ENCODE measurements at regions not wholly inside any gene's neighbourhood (a gene's known extent, or its start where the extent isn't known, plus 50 kb on each side); places are given as distances from the start of the nearest gene placed in this dataset.

DNA sequence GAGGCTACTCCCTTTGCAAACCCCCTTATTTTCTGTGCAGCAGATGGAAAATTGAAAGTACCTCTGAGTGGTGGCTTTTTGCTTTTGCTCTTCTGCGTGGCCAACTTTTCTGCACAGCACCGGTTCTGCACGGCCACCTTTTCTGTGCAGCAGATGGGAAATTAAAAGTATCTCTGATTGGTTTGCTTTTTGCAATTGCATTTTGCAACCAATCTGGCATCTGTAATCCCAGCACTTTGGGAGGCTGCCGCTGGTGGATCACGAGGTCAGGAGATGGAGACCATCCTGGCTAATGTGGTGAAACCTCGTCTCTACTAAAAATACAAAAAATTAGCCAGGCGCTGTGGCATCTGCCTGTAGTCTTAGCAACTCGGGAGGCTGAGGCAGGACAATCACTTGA is 79.5 kb upstream of the CHMP2B start:
- no peak for DNase-seq
- intact Hi-C loops (cut with DNase I; ENCODE audit: low total_unique reads) = no loop called here
- H3K9me3 ChIP-seq = no peaks in the 10 kb centered on the region
- no peak overlapping the region for H3K27ac ChIP-seq
- no peaks in the 10 kb centered on the region for H3K36me3 ChIP-seq (ENCODE audit: low read depth, missing control alignments)
- 83 to 85% methylated on average over 8 of the region's 8 CpGs for WGBS, 2 donors
- no peaks in the 10 kb centered on the region for H3K27me3 ChIP-seq
- H3K4me1 ChIP-seq = no peaks in the 10 kb centered on the region
- no peak for TF ChIP-seq POLR2A (IDR thresholded peaks at IDR 0.05)
- TF ChIP-seq, protein P1, sequence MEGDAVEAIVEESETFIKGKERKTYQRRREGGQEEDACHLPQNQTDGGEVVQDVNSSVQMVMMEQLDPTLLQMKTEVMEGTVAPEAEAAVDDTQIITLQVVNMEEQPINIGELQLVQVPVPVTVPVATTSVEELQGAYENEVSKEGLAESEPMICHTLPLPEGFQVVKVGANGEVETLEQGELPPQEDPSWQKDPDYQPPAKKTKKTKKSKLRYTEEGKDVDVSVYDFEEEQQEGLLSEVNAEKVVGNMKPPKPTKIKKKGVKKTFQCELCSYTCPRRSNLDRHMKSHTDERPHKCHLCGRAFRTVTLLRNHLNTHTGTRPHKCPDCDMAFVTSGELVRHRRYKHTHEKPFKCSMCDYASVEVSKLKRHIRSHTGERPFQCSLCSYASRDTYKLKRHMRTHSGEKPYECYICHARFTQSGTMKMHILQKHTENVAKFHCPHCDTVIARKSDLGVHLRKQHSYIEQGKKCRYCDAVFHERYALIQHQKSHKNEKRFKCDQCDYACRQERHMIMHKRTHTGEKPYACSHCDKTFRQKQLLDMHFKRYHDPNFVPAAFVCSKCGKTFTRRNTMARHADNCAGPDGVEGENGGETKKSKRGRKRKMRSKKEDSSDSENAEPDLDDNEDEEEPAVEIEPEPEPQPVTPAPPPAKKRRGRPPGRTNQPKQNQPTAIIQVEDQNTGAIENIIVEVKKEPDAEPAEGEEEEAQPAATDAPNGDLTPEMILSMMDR (IDR thresholded peaks at IDR 0.05) = no peak
- H3K4me3 ChIP-seq = no peak overlapping the region

DNA sequence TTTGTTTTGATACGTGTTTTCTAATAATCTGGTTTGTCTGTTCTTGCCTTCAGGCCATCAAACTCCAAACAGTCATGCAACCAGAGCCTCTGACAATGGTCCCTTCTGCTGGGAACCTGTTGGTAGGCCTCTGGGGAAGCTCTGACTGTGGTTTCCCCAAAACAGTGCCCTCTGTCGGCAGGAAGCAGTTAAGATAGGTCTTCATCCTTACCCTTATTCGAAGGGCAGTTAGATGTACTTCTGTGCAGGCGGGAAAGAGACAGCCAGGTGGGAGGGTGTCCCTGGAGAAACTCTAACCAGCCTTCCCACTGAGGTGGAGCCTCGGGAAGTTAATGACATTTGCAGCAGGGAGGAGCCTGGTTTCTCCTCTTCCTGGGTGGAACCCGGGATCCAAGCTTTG is 81.6 kb upstream of the CHMP2B start:
- H3K4me3 ChIP-seq = no peak overlapping the region
- no peak overlapping the region for H3K27ac ChIP-seq
- WGBS, 2 donors = 60 to 66% methylated on average over 6 of the region's 6 CpGs
- TF ChIP-seq POLR2A (IDR thresholded peaks at IDR 0.05) = no peak
- TF ChIP-seq, protein P1 (IDR thresholded peaks at IDR 0.05) = no peak
- H3K4me1 ChIP-seq = no peaks in the 10 kb centered on the region
- no peaks in the 10 kb centered on the region for H3K9me3 ChIP-seq
- no peaks in the 10 kb centered on the region for H3K27me3 ChIP-seq
- H3K36me3 ChIP-seq (ENCODE audit: low read depth, missing control alignments) = no peaks in the 10 kb centered on the region
- intact Hi-C loops (cut with DNase I; ENCODE audit: low total_unique reads) = no loop called here
- no peak for DNase-seq

DNA sequence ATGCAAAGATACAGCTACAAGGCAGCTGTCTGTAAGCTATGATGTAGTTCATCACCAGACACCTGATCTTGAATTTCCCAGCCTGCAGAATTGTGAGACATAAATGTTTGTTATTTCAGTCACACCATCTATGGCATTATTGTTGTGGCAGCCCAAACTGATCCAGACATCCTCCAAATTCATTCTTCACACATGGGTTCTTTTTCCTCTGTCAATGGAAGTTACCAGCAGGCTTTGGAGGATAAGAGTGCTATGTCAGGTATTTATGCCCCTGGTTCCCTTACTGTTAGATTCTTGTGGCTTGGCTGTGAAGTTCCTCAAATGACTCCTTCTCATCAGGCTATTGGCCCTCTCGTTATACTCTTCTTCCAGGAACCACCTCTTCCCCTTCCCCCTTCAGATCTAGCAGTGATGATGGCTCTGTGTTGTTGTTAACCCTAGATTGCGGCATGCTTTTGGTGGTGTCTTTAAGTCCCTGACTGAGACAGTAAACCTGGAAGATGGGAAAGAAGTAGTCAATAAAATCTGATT is 91.0 kb upstream of the CHMP2B start:
- H3K4me3 ChIP-seq = no peak overlapping the region
- no peak for DNase-seq
- no peaks in the 10 kb centered on the region for H3K9me3 ChIP-seq
- intact Hi-C loops (cut with DNase I; ENCODE audit: low total_unique reads) = no loop called here
- no peaks in the 10 kb centered on the region for H3K36me3 ChIP-seq (ENCODE audit: low read depth, missing control alignments)
- TF ChIP-seq, protein P1 (IDR thresholded peaks at IDR 0.05) = no peak
- no peak for TF ChIP-seq POLR2A (IDR thresholded peaks at IDR 0.05)
- no peaks in the 10 kb centered on the region for H3K27me3 ChIP-seq
- H3K27ac ChIP-seq = no peak overlapping the region
- WGBS, 2 donors = 80% methylated on average over 2 of the region's 2 CpGs
- no peaks in the 10 kb centered on the region for H3K4me1 ChIP-seq

DNA sequence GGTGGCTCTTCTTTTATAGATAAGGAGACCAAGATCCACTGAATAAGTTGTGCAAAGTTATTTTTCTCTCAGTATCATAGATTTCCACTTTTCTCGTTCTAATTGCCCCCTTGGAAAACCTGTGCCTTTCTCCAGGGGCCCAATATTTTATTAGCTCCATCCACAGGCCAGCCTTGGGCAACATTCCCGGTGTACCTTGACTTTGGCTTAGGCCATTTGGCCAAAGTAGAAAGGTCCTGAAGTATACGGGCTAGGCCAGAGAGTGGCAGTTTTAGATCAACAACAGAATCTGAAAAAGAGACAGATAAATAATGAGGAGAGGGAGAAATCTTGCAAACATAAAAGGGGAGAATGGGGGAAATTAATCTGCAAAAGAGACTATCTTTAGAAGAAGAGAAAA is 91.7 kb upstream of the CHMP2B start:
- Histone ChIP-seq H3K27ac (no peak overlapping the region), H3K27me3 (no peaks in the 10 kb centered on the region), H3K4me3 (no peak overlapping the region), H3K9me3 (no peaks in the 10 kb centered on the region), H3K4me1 (no peaks in the 10 kb centered on the region), H3K36me3 (ENCODE audit: low read depth, missing control alignments) (no peaks in the 10 kb centered on the region)
- WGBS, 2 donors = 75 to 81% methylated on average over 3 of the region's 3 CpGs
- DNase-seq = no peak
- no peak for TF ChIP-seq POLR2A (IDR thresholded peaks at IDR 0.05)
- TF ChIP-seq, protein P1 (IDR thresholded peaks at IDR 0.05) = no peak
- intact Hi-C loops (cut with DNase I; ENCODE audit: low total_unique reads) = no loop called here

DNA sequence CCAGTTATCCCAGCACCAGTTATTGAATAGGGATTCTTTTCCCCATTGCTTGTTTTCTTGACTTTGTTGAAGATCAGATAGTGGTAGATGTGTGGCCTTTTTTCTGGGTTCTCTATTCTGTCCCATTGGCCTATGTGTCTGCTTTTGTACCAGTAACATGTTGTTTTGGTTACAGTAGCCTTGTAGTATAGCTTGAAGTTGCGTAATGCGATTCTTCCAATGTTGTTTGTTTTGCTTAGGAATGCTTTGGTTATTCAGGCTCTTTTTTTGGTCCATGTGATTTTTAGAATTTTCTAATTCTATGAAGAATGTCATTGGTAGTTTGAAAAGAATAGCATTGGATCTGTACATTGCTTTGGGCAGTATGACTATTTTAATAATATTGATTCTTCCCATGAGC is 94.3 kb upstream of the CHMP2B start:
- Histone ChIP-seq H3K9me3 (no peaks in the 10 kb centered on the region), H3K27me3 (no peaks in the 10 kb centered on the region), H3K36me3 (ENCODE audit: low read depth, missing control alignments) (no peaks in the 10 kb centered on the region), H3K4me3 (no peak overlapping the region), H3K27ac (no peak overlapping the region), H3K4me1 (no peaks in the 10 kb centered on the region)
- no peak for TF ChIP-seq POLR2A (IDR thresholded peaks at IDR 0.05)
- TF ChIP-seq, protein P1 (IDR thresholded peaks at IDR 0.05) = no peak
- 98 to 100% methylated on average over 2 of the region's 2 CpGs for WGBS, 2 donors
- no peak for DNase-seq
- intact Hi-C loops (cut with DNase I; ENCODE audit: low total_unique reads) = no loop called here

Data from testis (tissue), 2 donors.